ENCODE measurements at regions not wholly inside any gene's neighbourhood (a gene's known extent, or its start where the extent isn't known, plus 50 kb on each side); places are given as distances from the start of the nearest gene placed in this dataset.

GRCh38 chr12:60967128-60967527 lies 1293.1 kb upstream of the USP15 start:
- no peaks in the 10 kb centered on the region for H4K20me1 ChIP-seq (ENCODE audit: insufficient read depth)
- intact Hi-C loops (cut with micrococcal nuclease; ENCODE audit: unreplicated experiment): no loop called here
- H3K9me2 ChIP-seq (ENCODE audit: insufficient read depth): no peaks in the 10 kb centered on the region; the same call in 1 of the 2 replicates
- no peaks in the 10 kb centered on the region for H3K36me3 ChIP-seq (ENCODE audit: low read depth)
- H2AFZ ChIP-seq: no peak overlapping the region
- H3K4me3 ChIP-seq: no peak overlapping the region
- H3K4me1 ChIP-seq (replicated peaks; ENCODE audit: insufficient read depth): no peaks in the 10 kb centered on the region
- H3K9me3 ChIP-seq (ENCODE audit: insufficient read depth, low read depth): no peaks in the 10 kb centered on the region
- BruUV-seq (replicated peaks): no TSS peak
- H3K79me2 ChIP-seq (ENCODE audit: low read depth): no peaks in the 10 kb centered on the region
- H3K27me3 ChIP-seq (ENCODE audit: insufficient read depth, low read depth): no peaks in the 10 kb centered on the region
- no peak for TF ChIP-seq EZH2 (IDR thresholded peaks at IDR 0.05; ENCODE audit: low read depth)
- no peak for TF ChIP-seq CTCF (conservative IDR thresholded peaks at IDR 0.05)
- DNase-seq: no peak
- ChIA-PET POLR2A (ENCODE audit: unreplicated experiment) (no interaction called here), CTCF (no interaction called here)
- no peak overlapping the region for H3K27ac ChIP-seq
- no peaks in the 10 kb centered on the region for H3F3A ChIP-seq (ENCODE audit: insufficient read depth, low read depth)
- H3K4me2 ChIP-seq: no peak overlapping the region

GRCh38 chr12:60977966-60978365 lies 1282.2 kb upstream of the USP15 start:
- DNase-seq: no peak
- POLR2A ChIA-PET (ENCODE audit: unreplicated experiment): no interaction called here
- TF ChIP-seq EZH2 (IDR thresholded peaks at IDR 0.05; ENCODE audit: low read depth) (no peak), CTCF (conservative IDR thresholded peaks at IDR 0.05) (peak; percentile 38; the same call in 1 of the 2 replicates)
- no peaks in the 10 kb centered on the region for H3K4me1 ChIP-seq (replicated peaks; ENCODE audit: insufficient read depth)
- intact Hi-C loops (cut with micrococcal nuclease; ENCODE audit: unreplicated experiment): no loop called here
- no peaks in the 10 kb centered on the region for H3K79me2 ChIP-seq (ENCODE audit: low read depth)
- H3K4me3 ChIP-seq: no peak overlapping the region
- no peak overlapping the region; the same call in 1 of the 2 replicates for H3K4me2 ChIP-seq
- H3K27ac ChIP-seq: no peak overlapping the region
- H4K20me1 ChIP-seq (ENCODE audit: insufficient read depth): no peaks in the 10 kb centered on the region
- no peaks in the 10 kb centered on the region for H3K9me3 ChIP-seq (ENCODE audit: insufficient read depth, low read depth)
- no TSS peak for BruUV-seq (replicated peaks)
- H3K9me2 ChIP-seq (ENCODE audit: insufficient read depth): no peaks in the 10 kb centered on the region
- H3F3A ChIP-seq (ENCODE audit: insufficient read depth, low read depth): no peaks in the 10 kb centered on the region
- no peaks in the 10 kb centered on the region for H3K27me3 ChIP-seq (ENCODE audit: insufficient read depth, low read depth)
- H2AFZ ChIP-seq: no peak overlapping the region; the same call in 1 of the 2 replicates
- H3K36me3 ChIP-seq (ENCODE audit: low read depth): no peaks in the 10 kb centered on the region
- CTCF ChIA-PET: no interaction called here

GRCh38 chr12:60980558-60980957 lies 1279.6 kb upstream of the USP15 start:
- H3K36me3 ChIP-seq (ENCODE audit: low read depth): no peaks in the 10 kb centered on the region
- ChIA-PET POLR2A (ENCODE audit: unreplicated experiment) (no interaction called here), CTCF (no interaction called here)
- TF ChIP-seq CTCF (conservative IDR thresholded peaks at IDR 0.05): no peak
- no peak for TF ChIP-seq EZH2 (IDR thresholded peaks at IDR 0.05; ENCODE audit: low read depth)
- H3K27me3 ChIP-seq (ENCODE audit: insufficient read depth, low read depth): no peaks in the 10 kb centered on the region
- H4K20me1 ChIP-seq (ENCODE audit: insufficient read depth): no peaks in the 10 kb centered on the region
- no peaks in the 10 kb centered on the region for H3F3A ChIP-seq (ENCODE audit: insufficient read depth, low read depth)
- DNase-seq: no peak
- no peaks in the 10 kb centered on the region for H3K9me3 ChIP-seq (ENCODE audit: insufficient read depth, low read depth)
- intact Hi-C loops (cut with micrococcal nuclease; ENCODE audit: unreplicated experiment): no loop called here
- no peak overlapping the region for H2AFZ ChIP-seq
- H3K4me3 ChIP-seq: no peak overlapping the region
- no peaks in the 10 kb centered on the region for H3K9me2 ChIP-seq (ENCODE audit: insufficient read depth)
- no peaks in the 10 kb centered on the region for H3K4me1 ChIP-seq (replicated peaks; ENCODE audit: insufficient read depth)
- BruUV-seq (replicated peaks): no TSS peak
- H3K79me2 ChIP-seq (ENCODE audit: low read depth): no peaks in the 10 kb centered on the region
- no peak overlapping the region for H3K4me2 ChIP-seq
- H3K27ac ChIP-seq: no peak overlapping the region
